Caki2 (cell line): ENCODE measurements at regions not wholly inside any gene's neighbourhood (a gene's known extent, or its start where the extent isn't known, plus 50 kb on each side); places are given as distances from the start of the nearest gene placed in this dataset.

Experiments used
- DNase-seq: peaks from one replicate; pipeline ENCODE4 v3.0.0-alpha.2; 2015; ENCODE audit warnings: low read depth
- in situ Hi-C: cut with HindIII; loops from 2 replicates; pipeline ENCODE4 v1.10.0; 2016; ENCODE audit warnings: low sequenced_read_pairs, low pct_unique_long_range_greater_than_20kb, mixed read lengths

DNA sequence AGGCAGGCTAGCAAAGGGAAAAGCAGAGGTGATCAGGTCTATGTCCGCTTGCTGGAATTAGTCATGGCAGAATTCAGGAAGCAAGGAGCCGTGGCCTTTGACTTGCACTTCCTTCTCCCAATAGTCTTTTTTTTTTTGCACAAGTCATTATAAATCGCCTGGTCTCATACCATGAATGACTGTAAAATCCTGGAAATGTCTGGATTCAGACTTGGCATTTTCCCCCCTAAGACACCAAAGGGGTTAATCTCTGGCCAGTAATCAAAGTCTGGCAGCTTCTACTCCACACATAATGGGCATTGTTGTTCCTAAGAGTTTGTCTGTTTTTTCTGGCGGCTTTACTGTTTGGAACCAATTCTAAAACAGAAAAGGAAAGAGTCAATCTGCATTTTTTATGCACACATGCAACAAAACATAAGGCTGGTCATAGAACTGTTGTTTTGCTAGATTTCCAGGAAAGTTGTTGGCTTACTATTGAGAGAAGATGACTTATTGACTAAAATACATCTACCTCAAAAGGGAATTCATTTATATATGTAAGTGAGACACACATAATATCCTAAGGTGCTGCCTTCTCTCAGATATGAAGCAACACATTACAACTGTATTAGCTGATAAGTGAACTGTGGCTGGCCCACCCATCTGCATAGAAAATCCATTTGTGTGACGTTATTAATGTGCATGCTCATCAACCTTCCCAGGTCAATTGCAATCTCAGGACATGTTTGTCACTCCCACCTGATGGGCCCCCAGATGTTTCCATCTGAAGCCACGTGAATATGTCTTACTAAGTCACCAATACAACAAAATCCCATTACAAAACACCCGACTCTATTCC lies 157.3 kb downstream of the BTG1 start:
- no peak for DNase-seq
- in situ Hi-C loops: no loop called here

DNA sequence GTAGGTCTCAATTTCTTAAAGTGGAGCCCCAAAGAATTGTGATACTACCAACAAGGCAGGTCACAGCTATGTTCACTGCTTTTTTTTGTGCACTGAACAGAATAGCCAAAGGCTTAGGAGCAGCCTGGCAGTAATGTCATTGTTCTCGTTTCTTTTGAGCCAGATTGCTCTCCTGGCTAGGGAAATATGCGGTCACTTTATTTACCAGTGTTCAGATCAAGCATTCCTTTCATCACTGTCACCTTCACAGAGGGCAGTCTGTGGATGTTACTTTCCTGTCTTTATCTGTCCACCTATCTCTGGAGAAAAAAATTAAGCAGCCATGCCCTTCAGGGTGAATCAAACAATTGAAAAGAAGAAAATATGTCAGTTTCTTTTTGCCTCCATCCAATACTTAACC lies 159.6 kb downstream of the BTG1 start:
- in situ Hi-C loops: no loop called here
- peak; percentile 14 for DNase-seq

DNA sequence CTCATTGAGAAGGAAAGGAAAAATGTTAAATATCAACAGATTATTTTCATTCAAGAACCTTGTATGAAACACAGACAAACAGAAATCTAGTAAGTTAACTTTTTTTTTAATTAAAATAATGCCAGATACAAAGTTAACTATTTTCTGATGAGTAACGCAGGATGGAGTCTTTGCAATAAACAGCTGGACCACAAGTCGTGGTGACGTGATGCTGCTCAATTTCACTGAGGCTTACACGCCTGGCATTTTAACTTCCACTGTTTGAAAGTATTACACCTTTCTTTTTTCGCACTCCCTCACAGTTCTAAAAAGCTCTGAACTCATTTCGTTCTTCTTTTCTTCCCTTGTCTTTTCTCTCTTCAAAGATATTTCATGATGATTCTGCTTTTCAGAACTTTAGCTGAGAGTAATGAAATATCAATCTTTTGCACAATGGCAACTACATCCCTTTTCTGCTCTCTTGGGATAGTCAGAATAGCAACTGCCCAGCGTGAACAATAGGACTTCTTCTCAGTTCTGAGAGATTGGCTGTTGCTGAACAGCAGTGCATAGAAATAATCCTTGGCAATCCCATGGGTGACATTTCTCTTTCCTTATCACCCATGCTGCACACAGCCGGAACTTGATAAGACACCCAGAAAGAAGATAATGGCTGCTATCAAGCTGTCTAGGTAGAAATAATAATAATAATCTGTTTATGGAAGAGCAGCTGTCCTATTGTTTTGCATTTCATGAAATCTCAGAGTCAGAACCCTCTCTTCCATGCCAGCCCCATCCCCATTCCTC lies 160.5 kb downstream of the BTG1 start:
- no peak for DNase-seq
- in situ Hi-C loops: no loop called here

DNA sequence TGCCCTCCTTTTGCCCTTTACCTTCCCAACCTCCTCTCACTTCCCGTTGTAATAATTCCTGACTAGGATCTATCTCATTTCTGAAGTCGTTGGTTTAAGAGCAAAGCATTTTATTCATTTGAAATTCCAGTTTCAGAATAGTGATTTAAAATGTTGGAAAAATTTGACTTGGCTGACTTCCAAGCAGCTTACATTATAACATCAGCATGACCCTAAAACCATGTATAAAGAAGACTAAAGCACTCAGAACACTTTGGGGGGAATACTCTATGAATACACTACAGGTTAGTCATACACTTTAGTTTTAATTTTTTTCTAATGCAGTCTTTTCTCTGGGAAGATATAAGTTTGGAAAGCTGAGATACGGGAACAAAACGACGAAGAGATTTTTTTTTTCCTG lies 161.1 kb downstream of the BTG1 start:
- DNase-seq: no peak

DNA sequence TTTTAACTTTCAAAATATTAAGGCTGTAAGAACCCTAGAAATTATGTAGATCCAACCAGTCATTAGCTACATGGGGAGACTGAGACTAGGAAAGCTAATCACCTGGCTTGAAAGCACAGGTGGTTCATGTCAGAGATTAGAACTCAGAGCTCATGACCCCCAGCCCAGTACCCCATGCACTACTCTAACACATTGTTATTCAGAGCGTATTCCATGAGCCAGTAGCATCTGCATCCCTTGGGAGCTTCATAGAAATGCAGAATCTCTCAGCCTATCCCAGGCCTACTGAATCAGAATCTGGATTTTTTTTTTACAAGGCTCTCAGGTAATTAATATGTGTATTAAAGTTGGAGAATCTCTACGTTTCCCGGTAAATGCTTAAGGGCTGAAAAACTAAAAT lies 161.7 kb downstream of the BTG1 start:
- DNase-seq: no peak
- in situ Hi-C loops: no loop called here

More for the DNA sequence above, 161.1 kb downstream of the BTG1 start:
- in situ Hi-C loops: no loop called here

DNA sequence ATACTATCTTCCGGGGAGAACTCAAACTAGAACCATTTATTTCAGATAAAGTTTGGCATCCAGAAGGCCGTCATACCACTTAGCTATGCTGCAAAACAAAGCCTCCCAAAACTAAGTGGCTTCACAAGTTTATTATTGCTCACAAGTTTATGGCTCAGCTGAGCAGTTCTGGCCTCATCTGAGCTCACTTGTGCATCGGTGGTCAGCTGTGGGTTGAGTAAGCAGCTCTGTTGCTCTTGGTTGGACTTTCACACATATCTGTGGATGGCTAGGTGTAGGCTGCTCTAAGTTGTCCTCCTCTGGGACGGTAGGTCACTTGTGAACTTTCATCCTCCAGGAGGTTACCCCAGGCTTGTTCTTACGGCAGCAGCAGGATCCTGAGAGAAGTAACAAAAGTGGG lies 162.7 kb downstream of the BTG1 start:
- no peak for DNase-seq
- in situ Hi-C loops: no loop called here

DNA sequence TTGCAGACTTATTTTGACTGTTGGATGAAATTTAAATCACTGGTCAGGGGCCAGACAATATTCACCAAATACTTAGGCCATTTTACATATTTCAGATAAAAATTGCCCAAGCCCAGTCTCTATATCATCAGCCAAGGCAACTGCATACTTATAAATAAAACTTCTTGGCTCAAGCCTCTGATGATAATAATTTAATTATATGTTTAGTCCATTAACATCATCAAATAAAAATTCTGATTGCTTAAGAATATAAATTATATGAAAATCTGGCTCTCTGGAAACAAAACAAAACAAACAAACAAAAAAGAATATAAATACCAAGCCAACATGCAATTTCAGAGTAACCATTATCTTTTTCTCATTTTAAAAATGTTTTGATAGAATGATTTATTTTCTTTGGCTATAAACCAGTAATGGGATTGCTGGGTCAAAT lies 165.2 kb downstream of the BTG1 start:
- DNase-seq: no peak
- in situ Hi-C loops: no loop called here

DNA sequence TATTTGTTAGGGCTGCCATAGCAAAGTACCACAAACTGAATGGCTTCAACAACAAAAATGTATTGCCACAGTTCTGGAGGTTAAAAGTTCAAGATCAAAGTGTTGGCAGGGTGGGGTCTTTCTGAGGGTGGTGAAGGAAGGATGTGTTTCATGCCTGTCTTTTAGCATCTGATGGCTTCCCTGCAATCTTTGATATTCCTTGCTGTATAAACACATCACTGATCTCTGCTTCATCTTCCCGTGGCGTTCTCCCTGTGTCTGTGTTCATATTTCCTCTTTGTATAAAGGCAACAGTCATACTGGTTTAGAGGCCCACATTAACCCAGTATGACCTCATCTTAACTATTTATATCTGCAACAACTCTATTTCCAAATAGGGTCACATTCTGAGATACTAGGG lies 167.5 kb downstream of the BTG1 start:
- DNase-seq: no peak
- in situ Hi-C loops: no loop called here

DNA sequence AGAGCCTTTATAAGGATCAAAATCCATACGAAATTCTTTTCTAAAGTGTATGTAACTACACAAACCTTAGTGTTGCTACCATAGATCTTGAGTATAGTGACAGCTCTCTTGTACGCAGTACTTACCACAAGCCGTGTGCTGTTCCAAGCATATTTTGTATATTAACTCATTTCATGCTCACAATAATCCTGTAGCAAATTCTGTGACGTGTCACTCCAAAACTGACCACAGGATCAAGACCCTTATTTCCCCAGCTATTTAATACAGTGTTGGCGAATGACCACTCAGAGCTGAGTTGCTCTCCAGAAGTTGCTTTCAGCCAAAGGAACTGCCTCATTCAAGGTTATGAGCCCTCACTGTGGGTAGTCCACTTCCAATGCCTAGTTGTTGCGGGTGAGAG lies 169.8 kb downstream of the BTG1 start:
- no peak for DNase-seq
- in situ Hi-C loops: no loop called here

DNA sequence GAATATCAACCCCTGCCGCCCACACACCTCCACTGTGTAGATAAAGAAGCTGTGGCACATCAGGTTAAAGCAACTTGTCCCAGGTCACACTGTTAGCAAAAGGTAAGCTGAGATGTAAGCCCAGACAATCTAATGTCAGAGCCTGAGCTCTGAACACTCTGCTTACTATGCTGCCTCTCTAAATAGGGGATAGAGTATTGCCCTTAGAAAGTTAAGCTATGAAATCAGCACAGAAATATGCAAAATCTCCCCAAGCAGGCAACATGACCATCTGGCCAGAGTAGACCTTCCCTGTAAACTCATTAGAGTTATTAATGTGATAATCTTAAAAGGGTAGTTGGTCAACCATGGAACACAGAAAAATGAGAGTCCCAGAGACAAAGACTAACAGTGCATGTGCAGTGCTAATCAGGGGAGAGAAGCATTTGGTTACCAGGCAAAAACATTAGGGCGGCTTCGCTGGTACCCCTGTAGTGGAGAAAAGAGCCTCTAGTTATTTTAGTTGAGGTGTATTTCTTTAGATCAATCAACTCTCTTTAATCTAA lies 171.0 kb downstream of the BTG1 start:
- in situ Hi-C loops: no loop called here
- DNase-seq: no peak

DNA sequence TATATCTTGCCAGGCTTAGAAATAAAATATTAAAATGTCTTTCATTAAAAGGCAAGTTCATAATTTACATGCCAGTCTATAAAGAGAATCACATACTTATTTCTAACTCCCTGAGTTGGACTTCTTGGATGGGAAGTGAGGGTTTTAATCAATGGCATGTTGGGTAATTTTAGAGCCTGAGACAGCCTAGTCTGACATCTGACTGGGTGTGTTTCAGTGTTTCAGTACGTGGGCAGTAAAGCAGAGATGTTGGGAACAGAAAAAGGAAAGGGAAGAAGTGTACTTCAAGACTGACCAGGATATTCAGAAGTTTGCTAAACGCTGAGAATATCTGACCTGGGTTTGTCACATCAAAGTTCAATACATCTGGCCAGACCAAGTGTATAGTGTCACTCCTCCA lies 171.8 kb downstream of the BTG1 start:
- DNase-seq: no peak
- in situ Hi-C loops: no loop called here

DNA sequence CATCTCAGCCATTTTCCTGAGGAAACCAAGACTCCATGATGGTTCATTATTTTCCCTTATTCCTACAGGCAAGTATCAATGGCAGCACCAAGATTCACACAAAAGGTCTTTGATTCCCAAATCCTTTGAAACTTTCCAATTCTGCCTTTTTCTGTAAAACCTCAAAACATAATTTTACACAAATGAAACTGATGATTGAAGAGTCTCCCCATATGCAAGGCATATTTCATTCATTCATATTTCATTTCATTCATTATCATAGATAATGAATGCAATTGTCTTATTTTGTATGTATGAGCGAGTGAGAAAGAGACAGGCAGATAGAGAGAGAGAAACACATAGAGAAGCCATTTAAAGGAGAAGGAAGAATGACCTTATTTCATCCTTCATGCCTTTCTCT lies 172.8 kb downstream of the BTG1 start:
- no peak for DNase-seq
- in situ Hi-C loops: no loop called here

DNA sequence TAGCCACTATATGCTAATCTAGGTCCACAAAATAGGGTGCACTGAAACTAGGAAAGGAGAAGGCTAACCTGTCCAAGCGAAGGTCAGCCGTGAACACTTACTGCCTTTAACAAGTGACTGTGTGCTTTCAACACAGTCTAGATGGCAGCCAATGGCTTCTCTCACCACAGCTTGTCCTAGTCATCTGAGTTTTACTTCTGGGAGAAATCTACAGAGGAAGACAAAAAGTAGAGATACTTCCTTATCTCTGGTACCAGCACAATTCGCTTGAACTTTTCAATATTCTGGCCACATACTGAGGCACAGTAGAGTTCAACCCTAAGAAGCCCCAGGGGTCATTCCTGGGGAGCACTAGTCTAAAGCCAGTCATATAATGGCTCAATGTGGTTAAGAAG lies 176.9 kb downstream of the BTG1 start:
- no peak for DNase-seq
- in situ Hi-C loops: no loop called here

DNA sequence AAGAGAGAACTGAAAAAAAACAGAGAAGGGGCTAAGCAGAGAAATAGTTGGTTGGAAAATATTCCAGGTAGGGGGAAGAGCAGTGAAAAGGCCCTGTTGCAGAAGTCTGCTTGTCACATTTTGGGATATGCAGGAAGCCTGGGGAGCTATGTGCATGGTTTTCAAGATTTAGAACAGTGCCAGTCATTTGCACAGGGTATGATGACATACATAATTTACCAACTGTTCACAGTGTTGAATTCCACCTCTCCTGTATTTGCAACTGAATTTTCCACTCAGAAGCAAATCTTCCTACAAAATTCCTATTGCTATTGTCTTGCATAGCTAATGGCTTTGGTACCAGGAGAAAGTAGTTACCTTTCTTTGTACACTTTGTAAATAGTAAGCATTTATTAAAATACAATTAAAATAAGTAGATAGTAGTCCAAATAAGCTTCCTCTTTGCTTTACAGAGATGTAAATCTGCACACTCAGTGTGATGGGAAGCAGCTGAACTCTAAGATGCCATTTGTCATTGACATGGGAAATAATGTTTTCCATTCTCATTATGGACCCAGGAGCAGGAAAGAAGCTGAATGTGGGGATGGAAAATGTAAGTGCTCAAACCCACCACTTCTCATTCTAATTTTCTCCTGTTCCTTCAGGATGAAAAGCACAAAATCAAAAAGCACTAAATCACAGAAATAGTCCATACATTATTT lies 177.4 kb downstream of the BTG1 start:
- in situ Hi-C loops: no loop called here
- DNase-seq: no peak

DNA sequence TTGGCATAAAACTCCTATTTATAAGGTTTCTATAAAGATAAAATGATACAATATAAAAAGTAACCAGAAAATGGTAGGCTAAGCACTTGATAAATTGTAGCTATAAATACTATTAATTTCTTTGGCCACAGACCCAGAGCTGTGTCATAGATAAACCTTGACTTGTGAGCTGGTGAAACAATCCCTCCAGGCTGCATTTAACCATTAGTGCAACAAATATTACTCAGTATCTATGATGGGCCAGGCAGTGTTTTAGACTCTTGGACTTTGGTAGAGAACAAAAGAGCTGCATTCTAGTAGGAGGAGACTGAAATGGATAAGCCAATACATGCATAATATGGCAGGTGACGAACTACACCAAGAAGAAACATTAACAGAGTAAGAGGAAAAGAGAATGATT lies 178.1 kb downstream of the BTG1 start:
- in situ Hi-C loops: no loop called here
- DNase-seq: no peak

DNA sequence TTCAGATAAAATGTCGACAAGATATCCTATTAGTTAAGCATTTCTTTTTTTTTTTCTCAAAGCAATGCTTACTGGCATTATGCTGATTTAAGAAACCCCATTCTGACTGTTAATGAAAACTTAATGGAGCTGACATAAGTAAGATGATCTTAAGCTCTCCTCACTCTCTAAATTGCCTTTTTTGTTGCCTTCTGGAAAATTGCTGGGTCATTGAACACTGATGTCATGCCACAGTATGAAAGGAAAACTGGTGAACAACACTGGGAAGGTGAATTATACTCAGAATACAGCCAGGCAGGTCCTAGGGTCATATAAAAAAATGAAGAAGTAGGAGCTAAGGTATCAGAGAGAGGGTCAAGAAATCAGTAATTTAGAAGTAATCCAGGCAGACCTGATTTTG lies 179.9 kb downstream of the BTG1 start:
- in situ Hi-C loops: no loop called here
- peak; percentile 7 for DNase-seq

DNA sequence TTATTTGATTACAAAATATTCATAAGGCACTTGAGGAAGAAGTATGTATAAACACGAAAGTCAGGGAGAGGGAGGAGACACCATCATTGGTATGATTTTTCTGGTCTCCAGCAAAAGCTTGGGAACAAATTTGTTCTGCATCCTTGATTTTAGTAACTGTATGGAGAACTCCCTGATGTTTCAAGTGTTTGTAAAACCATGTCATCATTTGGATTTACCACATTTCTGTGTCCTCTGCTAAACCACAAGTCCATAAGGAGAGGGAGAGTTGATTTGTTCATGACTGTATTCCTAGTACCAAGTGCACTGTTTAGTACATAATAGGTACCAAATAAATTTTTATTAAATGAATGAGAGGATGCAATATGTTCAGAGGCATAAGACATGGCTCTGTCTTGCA lies 181.1 kb downstream of the BTG1 start:
- in situ Hi-C loops: no loop called here

DNA sequence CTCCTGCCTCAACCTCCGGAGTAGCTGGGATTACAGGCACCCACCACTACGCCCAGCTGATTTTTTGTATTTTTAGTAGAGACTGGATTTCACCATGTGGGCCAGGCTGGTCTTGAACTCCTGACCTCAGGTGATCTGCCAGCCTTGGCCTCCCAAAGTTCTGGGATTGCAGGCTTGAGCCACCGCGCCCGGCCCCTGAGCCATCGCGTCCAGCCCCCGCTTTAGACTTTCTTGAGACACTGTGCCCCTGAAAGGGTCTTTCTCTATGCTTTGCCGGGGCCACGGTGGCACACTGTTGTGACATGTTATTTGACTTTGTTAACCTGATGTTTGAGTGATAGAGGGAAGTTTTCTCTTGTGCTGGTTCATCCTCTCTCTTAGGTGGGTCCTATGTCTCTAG lies 186.4 kb downstream of the BTG1 start:
- in situ Hi-C loops: no loop called here
- DNase-seq: no peak

More for the DNA sequence above, 181.1 kb downstream of the BTG1 start:
- DNase-seq: no peak

DNA sequence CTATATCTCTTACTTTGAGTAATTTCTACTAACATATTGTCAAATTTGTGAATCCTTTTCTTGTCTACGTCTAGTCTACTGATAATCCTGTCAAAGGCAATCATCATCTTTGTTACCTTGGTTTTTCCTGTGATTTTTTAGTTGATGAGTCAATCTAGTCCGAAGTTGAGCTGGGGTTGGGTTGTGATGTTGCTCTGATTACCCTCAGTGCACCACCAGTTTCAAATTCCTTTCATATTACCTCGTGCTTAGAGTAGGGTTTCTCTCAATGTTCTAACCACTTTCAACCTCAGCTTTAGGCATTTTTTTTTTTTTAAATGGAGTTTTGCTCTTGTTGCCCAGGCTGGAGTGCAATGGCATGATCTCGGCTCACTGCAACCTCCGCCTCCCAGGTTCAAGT lies 186.8 kb downstream of the BTG1 start:
- in situ Hi-C loops: no loop called here
- peak; percentile 10 for DNase-seq
